HUDEP-2 (cell line): ENCODE measurements at regions not wholly inside any gene's neighbourhood (a gene's known extent, or its start where the extent isn't known, plus 50 kb on each side); places are given as distances from the start of the nearest gene placed in this dataset.

Experiments
- DNase-seq, 76 experiments: peaks; one replicate each; lab custom pipeline; 2025; ENCODE audit not compliant: unreplicated experiment in 76 of 76; lab: John Stamatoyannopoulos, UW

GRCh38 chr10:121092720-121093095 is 241.5 kb downstream of the WDR11 start:
- no peak for DNase-seq

- DNase-seq: no peak
Observed at GRCh38 chr10:121096617-121097431, 245.7 kb downstream of the WDR11 start.

- DNase-seq: no peak
Observed at GRCh38 chr10:121098211-121098610, 247.0 kb downstream of the WDR11 start.

GRCh38 chr10:121098751-121099150 is 247.6 kb downstream of the WDR11 start:
- no peak for DNase-seq

- no peak for DNase-seq
Observed at GRCh38 chr10:121099181-121099580, 248.0 kb downstream of the WDR11 start.

GRCh38 chr10:121099592-121099991 is 248.4 kb downstream of the WDR11 start:
- no peak for DNase-seq

GRCh38 chr10:121101561-121101960 is 250.4 kb downstream of the WDR11 start:
- no peak for DNase-seq

- DNase-seq: no peak
Observed at GRCh38 chr10:121102706-121103105, 251.5 kb downstream of the WDR11 start.

- DNase-seq: no peak
Observed at GRCh38 chr10:121104476-121105111, 253.4 kb downstream of the WDR11 start.

GRCh38 chr10:121106611-121107010 is 255.4 kb downstream of the WDR11 start:
- no peak for DNase-seq

- no peak for DNase-seq
Observed at GRCh38 chr10:121108051-121108450, 256.9 kb downstream of the WDR11 start.

GRCh38 chr10:121110369-121110768 is 259.2 kb downstream of the WDR11 start:
- no peak for DNase-seq

- DNase-seq: no peak
Observed at GRCh38 chr10:121112136-121112535, 261.0 kb downstream of the WDR11 start.

- DNase-seq: no peak
Observed at GRCh38 chr10:121112579-121113384, 261.6 kb downstream of the WDR11 start.

- DNase-seq: no peak
Observed at GRCh38 chr10:121113385-121113696, 262.2 kb downstream of the WDR11 start.

GRCh38 chr10:121113911-121114310 is 262.7 kb downstream of the WDR11 start:
- no peak for DNase-seq

- no peak for DNase-seq
Observed at GRCh38 chr10:121115154-121115553, 264.0 kb downstream of the WDR11 start.

- no peak for DNase-seq
Observed at GRCh38 chr10:121121462-121121861, 270.3 kb downstream of the WDR11 start.

- DNase-seq: peak in 1 of 76 experiments; percentile 0
Observed at GRCh38 chr10:121127151-121127906, 276.2 kb downstream of the WDR11 start.

- no peak for DNase-seq
Observed at GRCh38 chr10:121128164-121128563, 277.0 kb downstream of the WDR11 start.

- no peak for DNase-seq
Observed at GRCh38 chr10:121129266-121129665, 278.1 kb downstream of the WDR11 start.
